Neural progenitor cell (in vitro differentiated cells): ENCODE measurements at regions not wholly inside any gene's neighbourhood (a gene's known extent, or its start where the extent isn't known, plus 50 kb on each side); places are given as distances from the start of the nearest gene placed in this dataset.

Experiments
- CTCF ChIP-seq: fragments of 200-600 bp; sonication (generic); IDR thresholded peaks from 2 replicates; pipeline ENCODE4 v1.5.1; 2017; ENCODE audit warnings: antibody characterized with exemption, mild to moderate bottlenecking
- EZH2 ChIP-seq: fragments of 200-600 bp; sonication (generic); IDR thresholded peaks from 2 replicates; pipeline ENCODE4 v1.6.1; 2017; ENCODE audit warnings: antibody characterized with exemption, mild to moderate bottlenecking, moderate library complexity

DNA sequence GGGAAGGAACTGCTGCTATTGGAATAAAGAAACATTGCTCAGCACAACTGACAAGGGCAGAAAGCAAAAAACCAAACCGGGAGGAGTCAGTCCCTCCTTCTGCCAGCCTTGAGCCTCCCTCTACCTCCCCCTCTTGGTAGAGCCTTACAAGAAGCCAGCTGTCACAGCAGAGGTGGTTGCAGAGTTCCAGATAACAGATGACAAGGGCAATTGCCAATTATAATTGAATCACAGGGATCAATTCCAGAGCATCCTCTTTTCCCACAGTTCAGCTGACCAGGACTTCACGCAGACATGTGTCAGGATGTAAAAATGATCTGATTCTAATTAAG, 548.2 kb upstream of the LRRTM1 start:
- TF ChIP-seq CTCF, result peak; percentile 58
- TF ChIP-seq EZH2, result no peak
